ENCODE measurements at regions not wholly inside any gene's neighbourhood (a gene's known extent, or its start where the extent isn't known, plus 50 kb on each side); places are given as distances from the start of the nearest gene placed in this dataset.

DNA sequence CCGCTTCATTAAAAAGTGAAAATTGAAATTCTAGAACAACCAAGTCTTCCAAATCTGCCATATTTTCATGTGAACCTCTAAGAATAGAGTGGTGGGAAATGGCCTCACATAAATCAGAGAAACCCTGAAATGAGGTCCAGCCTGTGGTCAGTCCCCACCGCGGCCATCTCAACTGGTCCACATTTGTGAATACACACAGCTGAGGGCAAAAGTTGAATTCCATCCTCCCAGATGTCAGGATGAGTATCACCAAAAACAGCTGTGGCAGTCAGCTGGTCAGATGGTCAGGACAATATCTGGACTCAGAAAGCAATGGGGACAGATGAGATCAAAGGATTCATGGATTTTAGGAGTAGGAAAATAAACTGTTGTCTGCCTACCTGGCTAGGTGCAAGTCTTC, 219.4 kb upstream of the NCKAP5 start:
- Histone ChIP-seq H3K79me2 (ENCODE audit: control insufficient read depth, insufficient read depth, low read length, unreplicated experiment) (no peaks in the 10 kb centered on the region), H3K27ac (ENCODE audit: low read depth, low read length) (peak overlapping the region; percentile 55; the same call in 1 of the 2 replicates), H2AFZ (ENCODE audit: low read length, unreplicated experiment) (no peak overlapping the region), H3K36me3 (ENCODE audit: insufficient read depth, low read length) (no peaks in the 10 kb centered on the region), H3K4me1 (ENCODE audit: control insufficient read depth, insufficient read depth, low read length, unreplicated experiment) (peaks cover 37% of the 10 kb centered on the region), H3K27me3 (ENCODE audit: insufficient read depth, low read length) (no peaks in the 10 kb centered on the region), H3K4me3 (ENCODE audit: low read depth, low read length) (no peak overlapping the region)

DNA sequence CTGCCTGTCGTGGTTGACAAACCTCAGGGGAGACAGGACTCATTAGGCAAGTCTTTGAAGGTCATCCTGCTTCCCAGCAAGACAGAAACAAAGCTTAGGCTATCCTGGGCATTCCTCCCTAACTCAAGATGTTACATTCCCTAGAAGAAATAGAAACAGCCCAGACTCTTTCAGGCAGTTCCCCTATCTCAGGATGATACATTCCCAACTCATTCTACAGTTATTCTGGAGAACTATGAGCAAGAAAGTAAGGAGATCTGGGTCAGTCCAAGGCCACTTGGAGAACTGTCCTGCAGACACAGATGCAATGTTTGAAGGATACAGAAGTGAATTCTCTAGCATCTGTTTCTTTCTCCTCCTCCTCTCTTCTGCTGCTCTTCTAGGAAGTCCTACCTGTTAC, 220.1 kb upstream of the NCKAP5 start:
- H3K27me3 ChIP-seq (ENCODE audit: insufficient read depth, low read length) = no peaks in the 10 kb centered on the region
- H3K4me1 ChIP-seq (ENCODE audit: control insufficient read depth, insufficient read depth, low read length, unreplicated experiment) = peaks cover 37% of the 10 kb centered on the region
- no peaks in the 10 kb centered on the region for H3K79me2 ChIP-seq (ENCODE audit: control insufficient read depth, insufficient read depth, low read length, unreplicated experiment)
- no peak overlapping the region for H3K4me3 ChIP-seq (ENCODE audit: low read depth, low read length)
- no peaks in the 10 kb centered on the region for H3K36me3 ChIP-seq (ENCODE audit: insufficient read depth, low read length)
- H2AFZ ChIP-seq (ENCODE audit: low read length, unreplicated experiment) = no peak overlapping the region
- H3K27ac ChIP-seq (ENCODE audit: low read depth, low read length) = no peak overlapping the region

DNA sequence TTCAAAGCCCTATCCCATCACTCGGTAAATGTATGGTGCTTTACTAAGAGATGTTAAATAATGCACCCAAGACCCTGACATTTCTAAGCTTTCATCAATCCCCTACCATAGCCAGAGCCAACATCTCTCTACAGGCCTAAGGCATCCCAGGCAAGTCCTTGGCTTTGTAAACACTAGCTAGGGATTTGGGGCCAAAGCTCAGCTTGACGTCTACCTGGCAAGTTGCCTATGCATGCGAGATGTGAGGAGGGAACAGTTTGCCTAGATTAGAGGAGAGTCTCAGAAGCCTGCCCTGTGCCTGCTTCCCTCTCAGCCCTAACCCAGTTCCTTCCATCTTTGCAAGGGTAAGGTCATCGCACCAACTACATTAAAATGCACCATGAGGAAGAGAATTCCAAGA, 221.5 kb upstream of the NCKAP5 start:
- no peak overlapping the region for H3K27ac ChIP-seq (ENCODE audit: low read depth, low read length)
- no peak overlapping the region for H2AFZ ChIP-seq (ENCODE audit: low read length, unreplicated experiment)
- no peaks in the 10 kb centered on the region for H3K27me3 ChIP-seq (ENCODE audit: insufficient read depth, low read length)
- H3K36me3 ChIP-seq (ENCODE audit: insufficient read depth, low read length) = no peaks in the 10 kb centered on the region
- no peak overlapping the region for H3K4me3 ChIP-seq (ENCODE audit: low read depth, low read length)
- peaks cover 37% of the 10 kb centered on the region for H3K4me1 ChIP-seq (ENCODE audit: control insufficient read depth, insufficient read depth, low read length, unreplicated experiment)
- no peaks in the 10 kb centered on the region for H3K79me2 ChIP-seq (ENCODE audit: control insufficient read depth, insufficient read depth, low read length, unreplicated experiment)

DNA sequence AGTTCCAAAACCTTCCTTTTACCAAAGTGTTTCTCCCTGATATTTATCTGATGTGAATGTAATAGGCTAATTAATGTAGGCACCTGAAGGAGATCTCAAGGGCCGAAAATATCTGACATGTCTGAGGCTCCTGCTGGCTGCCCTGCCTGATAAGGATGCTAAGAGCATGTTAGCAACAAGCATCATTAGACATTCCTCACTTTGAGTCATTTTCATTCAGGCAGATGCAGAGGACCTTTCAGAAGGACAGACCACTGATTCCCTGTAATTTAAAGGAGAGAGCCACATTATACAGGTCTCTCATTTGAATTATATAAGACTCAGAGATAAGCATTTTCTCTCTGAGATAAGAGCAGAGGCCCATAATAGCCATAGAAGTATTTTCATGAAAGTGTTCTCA, 222.4 kb upstream of the NCKAP5 start:
- no peaks in the 10 kb centered on the region for H3K36me3 ChIP-seq (ENCODE audit: insufficient read depth, low read length)
- peak overlapping the region; percentile 73 for H3K27ac ChIP-seq (ENCODE audit: low read depth, low read length)
- peak overlapping the region; percentile 51 for H2AFZ ChIP-seq (ENCODE audit: low read length, unreplicated experiment)
- H3K79me2 ChIP-seq (ENCODE audit: control insufficient read depth, insufficient read depth, low read length, unreplicated experiment) = no peaks in the 10 kb centered on the region
- no peak overlapping the region for H3K4me3 ChIP-seq (ENCODE audit: low read depth, low read length)
- no peaks in the 10 kb centered on the region for H3K27me3 ChIP-seq (ENCODE audit: insufficient read depth, low read length)
- H3K4me1 ChIP-seq (ENCODE audit: control insufficient read depth, insufficient read depth, low read length, unreplicated experiment) = peaks cover 37% of the 10 kb centered on the region

DNA sequence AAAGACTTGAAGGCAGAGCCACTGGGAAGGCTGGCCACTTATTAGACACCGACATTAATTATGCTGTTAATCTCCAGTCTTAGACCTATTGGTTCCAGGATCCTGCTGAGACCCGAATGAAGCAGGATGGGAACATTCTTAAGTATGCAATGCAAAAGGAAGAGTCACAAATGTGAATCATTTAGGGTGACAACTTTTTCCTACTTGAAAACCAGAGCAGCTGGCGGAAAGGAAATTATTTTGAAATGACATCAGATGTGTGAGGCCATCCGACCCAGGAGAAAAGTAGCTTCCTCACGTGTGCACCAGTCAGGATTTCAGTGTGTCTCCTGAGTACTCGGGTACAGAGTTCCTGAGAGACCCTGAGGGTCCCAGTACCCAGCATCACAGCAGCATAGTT, 222.9 kb upstream of the NCKAP5 start:
- Histone ChIP-seq H3K79me2 (ENCODE audit: control insufficient read depth, insufficient read depth, low read length, unreplicated experiment) (no peaks in the 10 kb centered on the region), H3K27ac (ENCODE audit: low read depth, low read length) (peak overlapping the region; percentile 73), H3K36me3 (ENCODE audit: insufficient read depth, low read length) (no peaks in the 10 kb centered on the region), H3K4me1 (ENCODE audit: control insufficient read depth, insufficient read depth, low read length, unreplicated experiment) (peaks cover 37% of the 10 kb centered on the region), H2AFZ (ENCODE audit: low read length, unreplicated experiment) (peak overlapping the region; percentile 51), H3K27me3 (ENCODE audit: insufficient read depth, low read length) (no peaks in the 10 kb centered on the region), H3K4me3 (ENCODE audit: low read depth, low read length) (no peak overlapping the region)

DNA sequence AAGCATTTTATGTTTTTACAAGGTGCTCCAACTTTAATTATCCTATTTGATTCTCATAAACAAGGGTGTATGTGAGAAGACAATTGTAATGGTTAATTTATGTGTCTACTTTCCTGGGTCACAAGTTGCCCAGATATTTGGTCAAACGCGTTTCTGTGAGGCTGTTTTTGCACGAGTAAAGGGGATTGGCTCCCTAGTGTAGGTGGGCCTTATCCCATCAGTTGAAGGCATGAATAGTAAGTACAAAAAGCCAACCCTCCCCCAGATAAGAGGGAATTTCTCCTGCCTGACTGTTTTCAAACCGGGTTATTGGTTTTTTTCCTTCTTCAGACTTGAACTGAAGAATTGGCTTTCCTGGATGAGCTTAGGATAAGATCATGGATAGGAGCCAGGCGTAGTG, 224.0 kb upstream of the NCKAP5 start:
- no peak overlapping the region for H3K27ac ChIP-seq (ENCODE audit: low read depth, low read length)

DNA sequence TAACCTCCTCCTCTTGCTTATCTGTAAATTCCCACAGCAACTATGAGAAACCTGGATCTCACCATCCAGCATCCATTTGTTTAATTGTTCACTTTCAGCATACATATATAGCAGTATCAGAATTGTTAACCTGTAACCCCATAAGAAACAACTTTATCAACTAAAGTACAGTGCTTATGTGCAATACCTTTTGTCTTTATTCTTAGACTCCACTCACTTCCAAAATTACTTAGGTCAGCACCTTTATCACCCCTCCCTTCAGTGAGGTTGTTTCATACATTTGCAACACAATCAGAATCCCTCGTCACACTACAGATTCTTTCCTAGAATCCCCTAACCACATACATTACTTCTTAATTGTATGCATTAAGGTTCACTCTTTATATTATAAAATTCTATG, 225.9 kb upstream of the NCKAP5 start:
- Histone ChIP-seq H3K27ac (ENCODE audit: low read depth, low read length) (no peak overlapping the region), H2AFZ (ENCODE audit: low read length, unreplicated experiment) (no peak overlapping the region), H3K4me1 (ENCODE audit: control insufficient read depth, insufficient read depth, low read length, unreplicated experiment) (peaks cover 19% of the 10 kb centered on the region), H3K4me3 (ENCODE audit: low read depth, low read length) (no peak overlapping the region), H3K36me3 (ENCODE audit: insufficient read depth, low read length) (0 out of 2 replicates have a peak, but pooled peaks cover 3% of the 10 kb centered on the region), H3K27me3 (ENCODE audit: insufficient read depth, low read length) (no peaks in the 10 kb centered on the region), H3K79me2 (ENCODE audit: control insufficient read depth, insufficient read depth, low read length, unreplicated experiment) (no peaks in the 10 kb centered on the region)

More for the DNA sequence above, 224.0 kb upstream of the NCKAP5 start:
- no peaks in the 10 kb centered on the region for H3K79me2 ChIP-seq (ENCODE audit: control insufficient read depth, insufficient read depth, low read length, unreplicated experiment)
- H3K4me1 ChIP-seq (ENCODE audit: control insufficient read depth, insufficient read depth, low read length, unreplicated experiment) = peaks cover 33% of the 10 kb centered on the region
- H3K27me3 ChIP-seq (ENCODE audit: insufficient read depth, low read length) = no peaks in the 10 kb centered on the region
- H3K4me3 ChIP-seq (ENCODE audit: low read depth, low read length) = no peak overlapping the region
- no peaks in the 10 kb centered on the region for H3K36me3 ChIP-seq (ENCODE audit: insufficient read depth, low read length)
- no peak overlapping the region for H2AFZ ChIP-seq (ENCODE audit: low read length, unreplicated experiment)

DNA sequence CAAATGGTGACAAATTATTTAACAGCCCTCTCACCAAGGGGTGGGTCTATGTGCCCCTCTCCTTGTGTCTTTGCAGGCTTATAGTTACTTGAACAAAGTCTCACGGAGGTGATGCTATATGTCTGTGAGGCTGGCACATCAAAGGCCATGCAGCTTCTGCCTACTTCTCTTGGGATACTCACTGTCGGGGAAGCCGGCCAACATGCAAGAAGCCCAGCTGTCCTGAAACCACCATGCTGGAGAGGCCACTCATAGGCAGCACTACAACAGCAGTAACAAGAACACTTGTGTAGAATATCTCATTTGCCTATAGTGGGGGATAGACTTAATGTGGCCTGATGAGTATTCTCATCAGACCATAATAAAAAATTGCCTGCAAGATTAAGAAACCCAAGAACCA, 233.7 kb upstream of the NCKAP5 start:
- 0 out of 2 replicates have a peak, but pooled peaks cover 3% of the 10 kb centered on the region for H3K36me3 ChIP-seq (ENCODE audit: insufficient read depth, low read length)
- H3K79me2 ChIP-seq (ENCODE audit: control insufficient read depth, insufficient read depth, low read length, unreplicated experiment) = no peaks in the 10 kb centered on the region
- no peaks in the 10 kb centered on the region for H3K27me3 ChIP-seq (ENCODE audit: insufficient read depth, low read length)
- H3K4me1 ChIP-seq (ENCODE audit: control insufficient read depth, insufficient read depth, low read length, unreplicated experiment) = no peaks in the 10 kb centered on the region
- H2AFZ ChIP-seq (ENCODE audit: low read length, unreplicated experiment) = no peak overlapping the region
- H3K4me3 ChIP-seq (ENCODE audit: low read depth, low read length) = no peak overlapping the region
- H3K27ac ChIP-seq (ENCODE audit: low read depth, low read length) = no peak overlapping the region

DNA sequence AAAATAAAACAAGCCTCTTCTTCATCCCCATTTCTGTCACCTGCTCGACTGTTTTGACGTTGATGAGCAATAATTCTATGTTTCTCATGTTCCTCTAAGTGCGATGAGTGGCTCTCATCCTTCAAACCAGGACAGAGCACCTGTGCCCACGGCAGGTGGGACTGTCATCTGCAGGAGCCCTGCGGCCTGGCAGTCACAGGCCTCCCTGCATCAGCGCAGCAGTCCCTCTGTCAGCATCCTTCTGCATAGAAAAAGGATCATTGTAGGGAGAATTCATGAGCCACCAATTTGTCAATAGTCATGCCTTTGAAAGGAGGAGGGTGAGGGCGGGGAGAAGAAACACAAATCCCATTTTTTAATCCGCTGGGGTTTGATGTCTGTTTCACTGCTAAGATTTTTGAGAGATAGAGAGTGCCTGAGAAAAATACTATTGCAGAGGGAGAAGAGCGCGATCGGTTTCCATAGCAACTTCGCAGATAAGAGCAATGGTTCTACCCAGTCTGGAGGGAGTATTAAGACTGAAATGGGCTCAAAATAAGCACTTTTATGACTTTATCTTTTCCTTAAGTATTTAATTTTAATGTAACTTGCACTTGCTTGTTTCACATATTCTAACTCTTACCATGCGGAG, 234.3 kb upstream of the NCKAP5 start:
- H3K79me2 ChIP-seq (ENCODE audit: control insufficient read depth, insufficient read depth, low read length, unreplicated experiment) = no peaks in the 10 kb centered on the region
- no peak overlapping the region for H2AFZ ChIP-seq (ENCODE audit: low read length, unreplicated experiment)
- no peak overlapping the region for H3K4me3 ChIP-seq (ENCODE audit: low read depth, low read length)

DNA sequence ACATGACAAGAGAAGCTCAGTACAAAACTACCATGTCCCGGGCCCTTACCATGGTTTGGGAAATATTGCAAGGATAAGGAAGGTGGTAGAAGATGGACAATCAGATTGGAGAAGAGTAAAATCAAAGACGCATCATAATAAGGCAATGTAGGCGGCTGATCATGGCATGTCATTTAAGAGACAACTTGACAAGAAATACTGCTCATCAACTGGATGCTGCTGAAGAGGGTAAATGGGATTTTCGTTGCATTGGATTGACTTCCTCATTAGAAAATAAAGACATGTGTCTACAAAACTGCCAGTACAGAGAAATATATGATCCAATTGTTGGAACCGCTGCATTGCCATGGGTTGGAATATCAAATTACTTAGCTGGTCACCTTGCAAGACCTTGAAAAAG, 238.3 kb upstream of the NCKAP5 start:
- no peaks in the 10 kb centered on the region for H3K4me1 ChIP-seq (ENCODE audit: control insufficient read depth, insufficient read depth, low read length, unreplicated experiment)
- H3K79me2 ChIP-seq (ENCODE audit: control insufficient read depth, insufficient read depth, low read length, unreplicated experiment) = no peaks in the 10 kb centered on the region
- no peak overlapping the region for H2AFZ ChIP-seq (ENCODE audit: low read length, unreplicated experiment)
- H3K4me3 ChIP-seq (ENCODE audit: low read depth, low read length) = no peak overlapping the region
- H3K27ac ChIP-seq (ENCODE audit: low read depth, low read length) = no peak overlapping the region
- no peaks in the 10 kb centered on the region for H3K27me3 ChIP-seq (ENCODE audit: insufficient read depth, low read length)
- H3K36me3 ChIP-seq (ENCODE audit: insufficient read depth, low read length) = no peaks in the 10 kb centered on the region

More for the DNA sequence above, 234.3 kb upstream of the NCKAP5 start:
- no peaks in the 10 kb centered on the region for H3K4me1 ChIP-seq (ENCODE audit: control insufficient read depth, insufficient read depth, low read length, unreplicated experiment)
- 0 out of 2 replicates have a peak, but pooled peaks cover 3% of the 10 kb centered on the region for H3K36me3 ChIP-seq (ENCODE audit: insufficient read depth, low read length)
- H3K27ac ChIP-seq (ENCODE audit: low read depth, low read length) = no peak overlapping the region
- H3K27me3 ChIP-seq (ENCODE audit: insufficient read depth, low read length) = no peaks in the 10 kb centered on the region

DNA sequence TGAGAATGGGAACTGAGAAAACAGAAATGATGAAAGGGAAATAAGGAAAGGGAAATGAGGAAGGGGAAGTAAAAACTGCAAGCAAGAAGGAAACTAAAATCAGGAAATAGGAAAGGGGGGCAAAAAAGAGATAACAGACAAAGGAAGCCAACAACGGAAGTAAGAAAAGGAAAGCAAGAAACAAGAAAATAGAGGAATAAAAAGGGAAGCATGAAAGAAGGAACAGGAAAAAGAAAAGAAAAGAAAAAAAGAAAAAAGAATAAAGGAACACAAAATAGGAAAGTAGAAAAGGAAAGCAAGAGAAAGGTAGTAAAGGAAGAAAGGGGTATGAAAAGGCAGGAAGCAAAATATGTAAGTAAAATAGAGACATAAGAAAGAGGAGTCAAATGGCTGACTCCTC, 241.2 kb upstream of the NCKAP5 start:
- Histone ChIP-seq H3K4me3 (ENCODE audit: low read depth, low read length) (no peak overlapping the region), H3K27ac (ENCODE audit: low read depth, low read length) (no peak overlapping the region), H3K36me3 (ENCODE audit: insufficient read depth, low read length) (no peaks in the 10 kb centered on the region), H3K4me1 (ENCODE audit: control insufficient read depth, insufficient read depth, low read length, unreplicated experiment) (peaks cover 16% of the 10 kb centered on the region), H3K27me3 (ENCODE audit: insufficient read depth, low read length) (no peaks in the 10 kb centered on the region), H2AFZ (ENCODE audit: low read length, unreplicated experiment) (no peak overlapping the region), H3K79me2 (ENCODE audit: control insufficient read depth, insufficient read depth, low read length, unreplicated experiment) (no peaks in the 10 kb centered on the region)

Measured in ACC112 (cell line).